ENCODE measurements at regions not wholly inside any gene's neighbourhood (a gene's known extent, or its start where the extent isn't known, plus 50 kb on each side); places are given as distances from the start of the nearest gene placed in this dataset.

DNA sequence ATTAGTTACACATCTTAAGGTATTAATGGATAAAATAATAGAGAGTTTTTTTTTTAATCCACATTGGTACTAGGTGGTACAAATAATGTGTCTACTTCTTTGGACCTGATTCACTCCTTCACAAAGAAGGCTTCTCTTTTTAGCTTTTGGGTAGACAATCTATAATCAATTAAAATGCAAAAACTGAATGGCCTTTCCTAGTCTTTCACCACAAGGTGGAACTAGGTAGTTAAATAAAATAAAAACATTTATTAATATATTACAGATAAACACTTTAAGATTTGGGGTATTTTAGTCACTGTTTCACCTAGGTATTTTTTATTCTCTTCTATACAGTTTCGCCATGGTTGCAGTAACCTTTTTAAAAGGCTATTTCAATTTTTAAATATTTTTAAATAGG, 68.3 kb upstream of the DST start:
- peaks cover 0 to 82% (median 64%) of the 10 kb centered on the region in 4 donors for H3K4me1 ChIP-seq

DNA sequence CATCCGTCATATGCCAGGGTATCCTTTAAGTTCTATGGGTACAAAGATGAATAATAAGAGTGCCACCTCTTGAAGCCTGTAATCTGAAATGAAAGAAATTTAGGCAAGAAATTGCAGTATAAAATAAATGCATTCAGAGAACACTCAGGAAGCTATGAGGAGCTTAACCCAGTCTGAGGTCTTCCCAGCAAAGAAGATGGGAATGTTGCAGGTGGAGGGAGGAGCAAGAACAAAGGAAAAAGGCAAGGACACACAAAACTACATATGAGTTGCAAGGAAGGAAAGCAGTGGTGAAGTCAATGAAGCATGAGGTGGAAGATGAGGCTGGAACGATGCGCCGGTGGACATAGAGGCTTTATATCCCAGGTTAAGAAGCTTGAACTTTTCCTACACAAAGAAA, 67.0 kb upstream of the DST start:
- Histone ChIP-seq H3K36me3 (no peaks in the 10 kb centered on the region), H3K27ac (peak overlapping the region in 3 of 4 donors; percentile 45 to 74 (median 73)), H3K9me3 (no peaks in the 10 kb centered on the region), H3K4me3 (no peak overlapping the region), H3K27me3 (no peaks in the 10 kb centered on the region), H3K4me1 (peaks cover 0 to 79% (median 53%) of the 10 kb centered on the region in 4 donors)
- whole genome bisulfite sequencing, 2 donors, result 92 to 95% methylated on average over 4 of the region's 4 CpGs
- no peak for DNase-seq
- intact Hi-C loops (cut with DNase I), result loop anchor here (2.0 to 10.0 kb wide), 3 partner anchors 48 to 185 kb away; no protein-coding TSS in a partner anchor
- no peak for TF ChIP-seq EP300 (IDR thresholded peaks at IDR 0.05)
- TF ChIP-seq POLR2AphosphoS5 (IDR thresholded peaks at IDR 0.05), result no peak
- TF ChIP-seq, protein P1, sequence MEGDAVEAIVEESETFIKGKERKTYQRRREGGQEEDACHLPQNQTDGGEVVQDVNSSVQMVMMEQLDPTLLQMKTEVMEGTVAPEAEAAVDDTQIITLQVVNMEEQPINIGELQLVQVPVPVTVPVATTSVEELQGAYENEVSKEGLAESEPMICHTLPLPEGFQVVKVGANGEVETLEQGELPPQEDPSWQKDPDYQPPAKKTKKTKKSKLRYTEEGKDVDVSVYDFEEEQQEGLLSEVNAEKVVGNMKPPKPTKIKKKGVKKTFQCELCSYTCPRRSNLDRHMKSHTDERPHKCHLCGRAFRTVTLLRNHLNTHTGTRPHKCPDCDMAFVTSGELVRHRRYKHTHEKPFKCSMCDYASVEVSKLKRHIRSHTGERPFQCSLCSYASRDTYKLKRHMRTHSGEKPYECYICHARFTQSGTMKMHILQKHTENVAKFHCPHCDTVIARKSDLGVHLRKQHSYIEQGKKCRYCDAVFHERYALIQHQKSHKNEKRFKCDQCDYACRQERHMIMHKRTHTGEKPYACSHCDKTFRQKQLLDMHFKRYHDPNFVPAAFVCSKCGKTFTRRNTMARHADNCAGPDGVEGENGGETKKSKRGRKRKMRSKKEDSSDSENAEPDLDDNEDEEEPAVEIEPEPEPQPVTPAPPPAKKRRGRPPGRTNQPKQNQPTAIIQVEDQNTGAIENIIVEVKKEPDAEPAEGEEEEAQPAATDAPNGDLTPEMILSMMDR (IDR thresholded peaks at IDR 0.05), result no peak
- TF ChIP-seq POLR2A (IDR thresholded peaks at IDR 0.05), result no peak

More for the DNA sequence above, 68.3 kb upstream of the DST start:
- intact Hi-C loops (cut with DNase I), result loop anchor here (5.0 kb wide), 1 partner anchor 46 kb away; no protein-coding TSS in a partner anchor
- 97 to 98% methylated on average over 1 of the region's 1 CpG for WGBS, 2 donors
- H3K36me3 ChIP-seq, result no peaks in the 10 kb centered on the region
- peak overlapping the region in 2 of 4 donors; percentile 40 to 74 for H3K27ac ChIP-seq
- DNase-seq, result no peak
- H3K4me3 ChIP-seq, result no peak overlapping the region
- H3K9me3 ChIP-seq, result no peaks in the 10 kb centered on the region
- H3K27me3 ChIP-seq, result no peaks in the 10 kb centered on the region
- TF ChIP-seq POLR2AphosphoS5 (IDR thresholded peaks at IDR 0.05), result no peak
- TF ChIP-seq, protein P1 (IDR thresholded peaks at IDR 0.05), result no peak
- TF ChIP-seq POLR2A (IDR thresholded peaks at IDR 0.05), result no peak
- no peak for TF ChIP-seq EP300 (IDR thresholded peaks at IDR 0.05)

GRCh38 chr6:56708810-56709597, 66.3 kb upstream of the DST start:
- TF ChIP-seq, protein P1 (IDR thresholded peaks at IDR 0.05), result peak; percentile 19 to 65 (median 49)
- no peak for TF ChIP-seq POLR2AphosphoS5 (IDR thresholded peaks at IDR 0.05)
- Histone ChIP-seq H3K27ac (peak overlapping the region; percentile 4 to 74 (median 72)), H3K4me3 (no peak overlapping the region), H3K36me3 (no peaks in the 10 kb centered on the region), H3K4me1 (peaks cover 0 to 76% (median 46%) of the 10 kb centered on the region in 4 donors), H3K9me3 (no peaks in the 10 kb centered on the region), H3K27me3 (no peaks in the 10 kb centered on the region)
- intact Hi-C loops (cut with DNase I), result loop anchor here (2.0 to 10.0 kb wide), 2 partner anchors 142 to 184 kb away; no protein-coding TSS in a partner anchor
- WGBS, 2 donors, result 33 to 57% methylated on average over 4 of the region's 4 CpGs
- no peak for DNase-seq

GRCh38 chr6:56706981-56707726, 64.5 kb upstream of the DST start:
- intact Hi-C loops (cut with DNase I), result loop anchor here (10.0 kb wide), 1 partner anchor 182 kb away; no protein-coding TSS in a partner anchor
- no peak for DNase-seq
- Histone ChIP-seq H3K4me3 (no peak overlapping the region), H3K4me1 (peaks cover 0 to 78% (median 33%) of the 10 kb centered on the region in 4 donors), H3K36me3 (no peaks in the 10 kb centered on the region), H3K9me3 (no peaks in the 10 kb centered on the region), H3K27ac (peak overlapping the region; percentile 39 to 74 (median 72)), H3K27me3 (no peaks in the 10 kb centered on the region)
- TF ChIP-seq EP300 (IDR thresholded peaks at IDR 0.05), result no peak
- TF ChIP-seq, protein P1 (IDR thresholded peaks at IDR 0.05), result no peak
- no peak for TF ChIP-seq POLR2AphosphoS5 (IDR thresholded peaks at IDR 0.05)
- TF ChIP-seq POLR2A (IDR thresholded peaks at IDR 0.05), result no peak
- 70 to 82% methylated on average over 5 of the region's 5 CpGs for WGBS, 2 donors
